SK-N-SH treated with all-trans-retinoic acid at 6 μM for 48 hours (cell line): ENCODE measurements at regions not wholly inside any gene's neighbourhood (a gene's known extent, or its start where the extent isn't known, plus 50 kb on each side); places are given as distances from the start of the nearest gene placed in this dataset.

Experiments used
- ATAC-seq: fragments of 200-7000 bp; cut with Tn5 transposase; 3 replicates; pipeline ENCODE4 v1.9.1; 2020; ENCODE audit warnings: mild to moderate bottlenecking, moderate library complexity
- BACH2 ChIP-seq: fragments of 250-450 bp; sonication (Bioruptor Pico); IDR thresholded peaks from 2 replicates; pipeline ENCODE4 v1.9.0; 2021; ENCODE audit warnings: mild to moderate bottlenecking, borderline replicate concordance
- ESRRG ChIP-seq: fragments of 250-450 bp; sonication (Bioruptor Pico); IDR thresholded peaks from 2 replicates; pipeline ENCODE4 v1.6.1; 2021; ENCODE audit warnings: mild to moderate bottlenecking
- GLIS3 ChIP-seq: fragments of 250-450 bp; sonication (Bioruptor Pico); IDR thresholded peaks from 2 replicates; pipeline ENCODE4 v1.5.0; 2020; ENCODE audit warnings: mild to moderate bottlenecking, moderate library complexity
- ISL1 ChIP-seq: fragments of 250-450 bp; sonication (Bioruptor Pico); IDR thresholded peaks from 2 replicates; pipeline ENCODE4 v2.1.2; 2022; ENCODE audit warnings: mild to moderate bottlenecking, moderate library complexity
- OSR1 ChIP-seq: fragments of 250-450 bp; sonication (Bioruptor Pico); IDR thresholded peaks from 2 replicates; pipeline ENCODE4 v1.8.0; 2022; ENCODE audit warnings: moderate library complexity, mild to moderate bottlenecking, inconsistent platforms
- PATZ1 ChIP-seq: fragments of 250-450 bp; sonication (Bioruptor Pico); IDR thresholded peaks from 2 replicates; pipeline ENCODE4 v1.8.0; 2020; ENCODE audit warnings: mild to moderate bottlenecking, moderate library complexity, borderline replicate concordance
- PPARA ChIP-seq: fragments of 250-450 bp; sonication (Bioruptor Pico); IDR thresholded peaks from 2 replicates; pipeline ENCODE4 v1.5.0; 2020; ENCODE audit warnings: mild to moderate bottlenecking, borderline replicate concordance
- SNAI2 ChIP-seq: fragments of 250-450 bp; sonication (Bioruptor Pico); IDR thresholded peaks from 2 replicates; pipeline ENCODE4 v1.5.0; 2020; ENCODE audit warnings: mild to moderate bottlenecking, moderate library complexity
- TCF4 ChIP-seq: fragments of 250-450 bp; sonication (Bioruptor Pico); IDR thresholded peaks from 2 replicates; pipeline ENCODE4 v1.8.0; 2021; ENCODE audit warnings: mild to moderate bottlenecking, moderate library complexity, borderline replicate concordance
- TOX ChIP-seq: fragments of 250-450 bp; sonication (Bioruptor Pico); IDR thresholded peaks from 2 replicates; pipeline ENCODE4 v1.8.0; 2021; ENCODE audit warnings: mild to moderate bottlenecking, moderate library complexity, borderline replicate concordance
- TSHZ2 ChIP-seq: fragments of 250-450 bp; sonication (Bioruptor Pico); IDR thresholded peaks from 2 replicates; pipeline ENCODE4 v1.5.0; 2020; ENCODE audit warnings: mild to moderate bottlenecking, moderate library complexity
- ZC3H10 ChIP-seq: fragments of 250-450 bp; sonication (Bioruptor Pico); IDR thresholded peaks from 2 replicates; pipeline ENCODE4 v1.5.1; 2021; ENCODE audit warnings: mild to moderate bottlenecking, moderate library complexity
- ZFP3 ChIP-seq: fragments of 250-450 bp; sonication (Bioruptor Pico); IDR thresholded peaks from 2 replicates; pipeline ENCODE4 v1.5.0; 2020; ENCODE audit warnings: mild to moderate bottlenecking, moderate library complexity
- ZFP30 ChIP-seq: fragments of 450-650 bp; formaldehyde crosslinking; IDR thresholded peaks from 2 replicates; pipeline ENCODE4 v1.5.0; 2022; ENCODE audit warnings: mild to moderate bottlenecking, moderate library complexity
- ZNF70 ChIP-seq: fragments of 450-650 bp; formaldehyde crosslinking; IDR thresholded peaks from 2 replicates; pipeline ENCODE4 v1.5.0; 2020; ENCODE audit warnings: mild to moderate bottlenecking, moderate library complexity
- TF ChIP-seq, protein P1 (sequence below): fragments of 250-450 bp; sonication (Bioruptor Pico); IDR thresholded peaks from 2 replicates; pipeline ENCODE4 v1.8.0; 2021; ENCODE audit warnings: low read depth, mild to moderate bottlenecking, moderate library complexity, borderline replicate concordance
- TF ChIP-seq, protein P2 (sequence below): fragments of 250-450 bp; sonication (Bioruptor Pico); IDR thresholded peaks from 2 replicates; pipeline ENCODE4 v1.5.1; 2021; ENCODE audit warnings: mild to moderate bottlenecking, moderate library complexity
- TF ChIP-seq, protein P3 (sequence below): fragments of 250-450 bp; sonication (Bioruptor Pico); IDR thresholded peaks from 2 replicates; pipeline ENCODE4 v1.5.1; 2020; ENCODE audit warnings: low read depth, mild to moderate bottlenecking, moderate library complexity

- TF ChIP-seq, protein P1, sequence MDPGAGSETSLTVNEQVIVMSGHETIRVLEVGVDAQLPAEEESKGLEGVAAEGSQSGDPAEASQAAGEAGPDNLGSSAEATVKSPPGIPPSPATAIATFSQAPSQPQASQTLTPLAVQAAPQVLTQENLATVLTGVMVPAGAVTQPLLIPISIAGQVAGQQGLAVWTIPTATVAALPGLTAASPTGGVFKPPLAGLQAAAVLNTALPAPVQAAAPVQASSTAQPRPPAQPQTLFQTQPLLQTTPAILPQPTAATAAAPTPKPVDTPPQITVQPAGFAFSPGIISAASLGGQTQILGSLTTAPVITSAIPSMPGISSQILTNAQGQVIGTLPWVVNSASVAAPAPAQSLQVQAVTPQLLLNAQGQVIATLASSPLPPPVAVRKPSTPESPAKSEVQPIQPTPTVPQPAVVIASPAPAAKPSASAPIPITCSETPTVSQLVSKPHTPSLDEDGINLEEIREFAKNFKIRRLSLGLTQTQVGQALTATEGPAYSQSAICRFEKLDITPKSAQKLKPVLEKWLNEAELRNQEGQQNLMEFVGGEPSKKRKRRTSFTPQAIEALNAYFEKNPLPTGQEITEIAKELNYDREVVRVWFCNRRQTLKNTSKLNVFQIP (CRISPR knock-in tag): no peak
- TF ChIP-seq ESRRG (CRISPR knock-in tag) (no peak), GLIS3 (CRISPR knock-in tag) (no peak)
These were observed 200.6 kb downstream of the WDR11 start (continued) for GRCh38 chr10:121051696-121052279.

GRCh38 chr10:121053151-121053550, 202.0 kb downstream of the WDR11 start:
- ATAC-seq: no peak
- TF ChIP-seq PPARA (CRISPR knock-in tag): no peak
- TF ChIP-seq TCF4 (CRISPR knock-in tag): no peak
- no peak for TF ChIP-seq ZFP30 (CRISPR knock-in tag)
- no peak for TF ChIP-seq ZFP3 (CRISPR knock-in tag)
- TF ChIP-seq, protein P2, sequence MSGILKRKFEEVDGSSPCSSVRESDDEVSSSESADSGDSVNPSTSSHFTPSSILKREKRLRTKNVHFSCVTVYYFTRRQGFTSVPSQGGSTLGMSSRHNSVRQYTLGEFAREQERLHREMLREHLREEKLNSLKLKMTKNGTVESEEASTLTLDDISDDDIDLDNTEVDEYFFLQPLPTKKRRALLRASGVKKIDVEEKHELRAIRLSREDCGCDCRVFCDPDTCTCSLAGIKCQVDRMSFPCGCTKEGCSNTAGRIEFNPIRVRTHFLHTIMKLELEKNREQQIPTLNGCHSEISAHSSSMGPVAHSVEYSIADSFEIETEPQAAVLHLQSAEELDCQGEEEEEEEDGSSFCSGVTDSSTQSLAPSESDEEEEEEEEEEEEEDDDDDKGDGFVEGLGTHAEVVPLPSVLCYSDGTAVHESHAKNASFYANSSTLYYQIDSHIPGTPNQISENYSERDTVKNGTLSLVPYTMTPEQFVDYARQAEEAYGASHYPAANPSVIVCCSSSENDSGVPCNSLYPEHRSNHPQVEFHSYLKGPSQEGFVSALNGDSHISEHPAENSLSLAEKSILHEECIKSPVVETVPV (CRISPR knock-in tag): no peak
- no peak for TF ChIP-seq SNAI2
- TF ChIP-seq OSR1: no peak
- TF ChIP-seq ISL1 (CRISPR knock-in tag): no peak
- TF ChIP-seq, protein P3, sequence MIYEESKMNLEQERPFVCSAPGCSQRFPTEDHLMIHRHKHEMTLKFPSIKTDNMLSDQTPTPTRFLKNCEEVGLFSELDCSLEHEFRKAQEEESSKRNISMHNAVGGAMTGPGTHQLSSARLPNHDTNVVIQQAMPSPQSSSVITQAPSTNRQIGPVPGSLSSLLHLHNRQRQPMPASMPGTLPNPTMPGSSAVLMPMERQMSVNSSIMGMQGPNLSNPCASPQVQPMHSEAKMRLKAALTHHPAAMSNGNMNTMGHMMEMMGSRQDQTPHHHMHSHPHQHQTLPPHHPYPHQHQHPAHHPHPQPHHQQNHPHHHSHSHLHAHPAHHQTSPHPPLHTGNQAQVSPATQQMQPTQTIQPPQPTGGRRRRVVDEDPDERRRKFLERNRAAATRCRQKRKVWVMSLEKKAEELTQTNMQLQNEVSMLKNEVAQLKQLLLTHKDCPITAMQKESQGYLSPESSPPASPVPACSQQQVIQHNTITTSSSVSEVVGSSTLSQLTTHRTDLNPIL (CRISPR knock-in tag): no peak
- TF ChIP-seq, protein P1 (CRISPR knock-in tag): no peak
- no peak for TF ChIP-seq TOX (CRISPR knock-in tag)
- TF ChIP-seq GLIS3 (CRISPR knock-in tag): no peak

GRCh38 chr10:121054874-121055273, 203.7 kb downstream of the WDR11 start:
- TF ChIP-seq TCF4 (CRISPR knock-in tag) (no peak), ZFP30 (CRISPR knock-in tag) (no peak), ZC3H10 (CRISPR knock-in tag) (no peak), ZNF70 (CRISPR knock-in tag) (no peak), BACH2 (no peak), SNAI2 (no peak), PATZ1 (CRISPR knock-in tag) (no peak), TSHZ2 (no peak), ESRRG (CRISPR knock-in tag) (no peak), ZFP3 (CRISPR knock-in tag) (no peak)
- TF ChIP-seq, protein P3 (CRISPR knock-in tag): no peak
- no peak for ATAC-seq
